NCI-H146 treated with DMSO at 0.1 percent for 48 hours (cell line): ENCODE measurements at regions not wholly inside any gene's neighbourhood (a gene's known extent, or its start where the extent isn't known, plus 50 kb on each side); places are given as distances from the start of the nearest gene placed in this dataset.

Experiments used
- DNase-seq: peaks from one replicate; lab custom pipeline; 2025; ENCODE audit not compliant: unreplicated experiment; lab: John Stamatoyannopoulos, UW

- no peak for DNase-seq
These were observed 281.9 kb downstream of the USP25 start for GRCh38 chr21:16011719-16012118.

- DNase-seq = no peak
These were observed 283.8 kb downstream of the USP25 start for GRCh38 chr21:16013570-16013969.

- DNase-seq = no peak
These were observed 291.1 kb downstream of the USP25 start for GRCh38 chr21:16020878-16021277.

- DNase-seq = no peak
These were observed 292.3 kb downstream of the USP25 start for GRCh38 chr21:16022116-16022515.

GRCh38 chr21:16022921-16023320, 293.1 kb downstream of the USP25 start:
- no peak for DNase-seq

- no peak for DNase-seq
These were observed 298.4 kb downstream of the USP25 start for GRCh38 chr21:16028142-16028541.

GRCh38 chr21:16028941-16029464, 299.2 kb downstream of the USP25 start:
- no peak for DNase-seq

GRCh38 chr21:16033193-16033592, 303.4 kb downstream of the USP25 start:
- DNase-seq = no peak

- DNase-seq = no peak
These were observed 304.8 kb downstream of the USP25 start for GRCh38 chr21:16034446-16035190.

GRCh38 chr21:16037421-16037955, 307.7 kb downstream of the USP25 start:
- DNase-seq = no peak

GRCh38 chr21:16040601-16041000, 310.8 kb downstream of the USP25 start:
- DNase-seq = no peak

GRCh38 chr21:16044676-16045075, 314.9 kb downstream of the USP25 start:
- DNase-seq = no peak

- no peak for DNase-seq
These were observed 317.0 kb downstream of the USP25 start for GRCh38 chr21:16046656-16047330.

GRCh38 chr21:16047904-16048303, 318.1 kb downstream of the USP25 start:
- DNase-seq = no peak

- no peak for DNase-seq
These were observed 325.2 kb downstream of the USP25 start for GRCh38 chr21:16055014-16055413.

- no peak for DNase-seq
These were observed 329.1 kb downstream of the USP25 start for GRCh38 chr21:16058896-16059295.

- no peak for DNase-seq
These were observed 330.2 kb downstream of the USP25 start for GRCh38 chr21:16059981-16060380.

GRCh38 chr21:16061194-16061593, 331.4 kb downstream of the USP25 start:
- DNase-seq = no peak

- DNase-seq = no peak
These were observed 339.7 kb downstream of the USP25 start for GRCh38 chr21:16069178-16070112.

- DNase-seq = no peak
These were observed 340.4 kb downstream of the USP25 start for GRCh38 chr21:16070207-16070651.

GRCh38 chr21:16071092-16071491, 341.3 kb downstream of the USP25 start:
- no peak for DNase-seq
